Fibroblast of peridontal ligament (primary cell): ENCODE measurements at regions not wholly inside any gene's neighbourhood (a gene's known extent, or its start where the extent isn't known, plus 50 kb on each side); places are given as distances from the start of the nearest gene placed in this dataset.

Source experiments
- DNase-seq: peaks from one replicate; pipeline ENCODE4 v3.0.0-alpha.2; 2010; ENCODE audit errors: extremely low read depth

GRCh38 chr7:24521917-24522623, 51.2 kb upstream of the PALS2 start:
- no peak for DNase-seq
